Upper lobe of right lung (tissue), 1 donor: ENCODE measurements at regions not wholly inside any gene's neighbourhood (a gene's known extent, or its start where the extent isn't known, plus 50 kb on each side); places are given as distances from the start of the nearest gene placed in this dataset.

ENCODE experiments used
- ATAC-seq: fragments of 200-7000 bp; cut with Tn5 transposase; one replicate; pipeline ENCODE4 v1.9.1; 2020; ENCODE audit warnings: mild to moderate bottlenecking, moderate library complexity
- DNase-seq: peaks from one replicate; pipeline ENCODE4 v3.0.0-alpha.2; 2020
- H3K27ac ChIP-seq: fragments of 200-600 bp; one replicate; pipeline ENCODE4 v1.8.0; 2022
- H3K27me3 ChIP-seq: fragments of 200-600 bp; one replicate; pipeline ENCODE4 v1.8.0; 2022; ENCODE audit warnings: mild to moderate bottlenecking
- H3K36me3 ChIP-seq: fragments of 200-600 bp; one replicate; pipeline ENCODE4 v1.8.0; 2022
- H3K4me1 ChIP-seq: fragments of 200-600 bp; one replicate; pipeline ENCODE4 v1.8.0; 2022
- H3K4me3 ChIP-seq: fragments of 200-600 bp; one replicate; pipeline ENCODE4 v1.8.0; 2022; ENCODE audit warnings: mild to moderate bottlenecking
- H3K9me3 ChIP-seq: fragments of 200-600 bp; one replicate; pipeline ENCODE4 v1.8.0; 2022
- CTCF ChIP-seq: fragments of 200-600 bp; IDR thresholded peaks from one replicate; pipeline ENCODE4 v1.8.0; 2022; ENCODE audit warnings: antibody characterized with exemption
- intact Hi-C: fragments of 100-400 bp; cut with DNase I; formaldehyde crosslinking; loops from one replicate; pipeline ENCODE4 v1.11.0; 2022
- donor health status: DM: no; HTN: yes; CAD: no; lungs with severe emphysema.

DNA sequence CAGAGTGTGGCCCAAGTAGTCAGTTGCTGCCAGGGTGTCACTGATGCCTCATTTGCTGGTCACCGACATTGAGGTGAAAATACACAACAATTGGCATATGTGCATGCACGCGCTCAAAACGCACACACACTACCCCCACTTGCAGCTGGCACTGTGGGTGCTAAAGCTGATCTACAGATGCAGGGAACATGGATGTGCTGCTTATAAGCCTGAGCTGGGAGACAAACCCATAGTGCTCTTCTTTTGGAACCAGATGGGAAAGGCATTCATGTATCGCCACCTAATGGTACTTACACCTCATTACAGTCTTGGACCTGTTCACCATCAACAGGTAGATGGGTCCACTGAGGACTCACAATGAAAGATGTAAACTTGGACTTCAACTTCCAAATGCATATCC, 70.3 kb upstream of the CAMK1G start:
- Histone ChIP-seq H3K4me1 (no peaks in the 10 kb centered on the region), H3K27ac (no peak overlapping the region), H3K4me3 (no peak overlapping the region), H3K27me3 (no peaks in the 10 kb centered on the region), H3K9me3 (no peaks in the 10 kb centered on the region), H3K36me3 (no peaks in the 10 kb centered on the region)
- DNase-seq (no peak), ATAC-seq (peak; percentile 78)
- intact Hi-C loops: no loop called here
- TF ChIP-seq CTCF: peak; percentile 47

- no peak for TF ChIP-seq CTCF
- Histone ChIP-seq H3K9me3 (no peaks in the 10 kb centered on the region), H3K4me1 (no peaks in the 10 kb centered on the region), H3K4me3 (no peak overlapping the region), H3K27me3 (no peaks in the 10 kb centered on the region), H3K36me3 (no peaks in the 10 kb centered on the region), H3K27ac (no peak overlapping the region)
- intact Hi-C loops: no loop called here
- DNase-seq (no peak), ATAC-seq (no peak)
Measured at GRCh38 chr1:209516771-209517680, 66.5 kb upstream of the CAMK1G start.

DNA sequence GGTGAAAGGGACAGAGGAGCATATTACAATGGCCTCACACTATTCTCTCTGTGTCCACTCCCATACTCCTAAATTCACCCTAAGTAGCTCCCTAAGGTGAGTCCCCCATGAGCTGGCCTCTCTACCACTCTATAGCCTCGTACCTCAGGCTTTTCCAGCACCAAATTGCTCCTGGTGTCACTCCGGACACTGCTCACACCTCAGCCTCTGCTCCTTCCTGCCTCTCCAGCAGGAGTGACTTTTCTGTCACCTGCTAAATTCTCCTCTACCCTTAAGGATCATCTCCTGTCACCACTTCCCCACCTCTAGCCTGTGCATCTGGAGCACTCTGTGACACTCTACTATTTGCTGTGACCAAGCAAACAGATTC, 65.8 kb upstream of the CAMK1G start:
- Histone ChIP-seq H3K9me3 (no peaks in the 10 kb centered on the region), H3K27ac (no peak overlapping the region), H3K4me1 (no peaks in the 10 kb centered on the region), H3K36me3 (no peaks in the 10 kb centered on the region), H3K4me3 (no peak overlapping the region), H3K27me3 (no peaks in the 10 kb centered on the region)
- ATAC-seq (no peak), DNase-seq (no peak)
- intact Hi-C loops: no loop called here
- TF ChIP-seq CTCF: no peak

- Histone ChIP-seq H3K4me3 (no peak overlapping the region), H3K27me3 (no peaks in the 10 kb centered on the region), H3K9me3 (no peaks in the 10 kb centered on the region), H3K36me3 (no peaks in the 10 kb centered on the region), H3K27ac (no peak overlapping the region), H3K4me1 (no peaks in the 10 kb centered on the region)
- intact Hi-C loops: no loop called here
- no peak for ATAC-seq
- no peak for DNase-seq
- TF ChIP-seq CTCF: no peak
Measured at GRCh38 chr1:209519786-209520185, 63.7 kb upstream of the CAMK1G start.

GRCh38 chr1:209522826-209523225, 60.7 kb upstream of the CAMK1G start:
- H3K36me3 ChIP-seq: no peaks in the 10 kb centered on the region
- DNase-seq (no peak), ATAC-seq (no peak)
- no peak overlapping the region for H3K27ac ChIP-seq
- intact Hi-C loops: no loop called here
- H3K4me1 ChIP-seq: no peaks in the 10 kb centered on the region
- no peaks in the 10 kb centered on the region for H3K9me3 ChIP-seq
- no peak overlapping the region for H3K4me3 ChIP-seq
- no peaks in the 10 kb centered on the region for H3K27me3 ChIP-seq
- no peak for TF ChIP-seq CTCF
